Tibial nerve (tissue), 4 donors: ENCODE measurements at regions not wholly inside any gene's neighbourhood (a gene's known extent, or its start where the extent isn't known, plus 50 kb on each side); places are given as distances from the start of the nearest gene placed in this dataset.

ENCODE experiments used
- DNase-seq, 2 donors: peaks; one replicate each; pipeline ENCODE4 v3.0.0-alpha.2; 2019; ENCODE audit warnings: low spot score in 2 of 2
- H3K27ac ChIP-seq, 4 donors: fragments of 200-600 bp; sonication (generic) in 3 of 4; one replicate each; pipeline ENCODE4 v1.5.1; 2017 to 2019; ENCODE audit warnings: mild to moderate bottlenecking in 1 of 4
- H3K27me3 ChIP-seq, 2 donors: fragments of 200-600 bp; sonication (generic) in 1 of 2; one replicate each; pipeline versions ENCODE4 v1.5.1 to v1.6.0; 2017 to 2019
- H3K36me3 ChIP-seq, 3 donors: fragments of 200-600 bp; sonication (generic); one replicate each; pipeline ENCODE4 v1.5.1; 2018 to 2019
- H3K4me1 ChIP-seq, 4 donors: fragments of 200-600 bp; sonication (generic) in 3 of 4; one replicate each; pipeline ENCODE4 v1.5.1; 2017 to 2019
- H3K4me3 ChIP-seq, 4 donors: fragments of 200-600 bp; sonication (generic) in 3 of 4; one replicate each; pipeline ENCODE4 v1.5.1; 2017 to 2019; ENCODE audit warnings: mild to moderate bottlenecking in 1 of 4, moderate library complexity in 1 of 4
- H3K9me3 ChIP-seq, 4 donors: fragments of 200-600 bp; sonication (generic) in 3 of 4; one replicate each; pipeline ENCODE4 v1.5.1; 2017 to 2019
- CTCF ChIP-seq, 5 experiments: fragments of 200-600 bp in 3 of 5; fragments of 450-650 bp in 2 of 5; sonication (generic) in 3 of 5; IDR thresholded peaks; one replicate each; pipeline ENCODE4 v1.5.1; 2016 to 2019; ENCODE audit warnings: antibody characterized with exemption in 5 of 5, mild to moderate bottlenecking in 3 of 5, moderate library complexity in 2 of 5
- EP300 ChIP-seq, 2 donors: sonication (generic); formaldehyde crosslinking; IDR thresholded peaks; one replicate each; pipeline ENCODE4 v1.6.1; 2017; ENCODE audit warnings: antibody characterized with exemption in 2 of 2, mild to moderate bottlenecking in 1 of 2
- POLR2A ChIP-seq, 2 donors: fragments of 450-650 bp; IDR thresholded peaks; one replicate each; pipeline ENCODE4 v1.6.1; 2017; ENCODE audit warnings: antibody characterized with exemption in 2 of 2, mild to moderate bottlenecking in 2 of 2, moderate library complexity in 2 of 2
- WGBS, 2 donors: methylation state at CpG; one replicate each; pipeline ENCODE4 v1.1.5; 2018; 5-methylcytosine and 5-hydroxymethylcytosine counted together

- Histone ChIP-seq H3K36me3 (no peaks in the 10 kb centered on the region), H3K27me3 (no peaks in the 10 kb centered on the region), H3K4me1 (no peaks in the 10 kb centered on the region), H3K4me3 (no peak overlapping the region), H3K27ac (no peak overlapping the region), H3K9me3 (peaks cover 0 to 4% (median 2%) of the 10 kb centered on the region in 4 donors)
- TF ChIP-seq CTCF (IDR thresholded peaks at IDR 0.05) (no peak), POLR2A (IDR thresholded peaks at IDR 0.05) (no peak), EP300 (IDR thresholded peaks at IDR 0.05) (no peak)
- WGBS, 2 donors, result 76 to 80% methylated on average over 5 of the region's 5 CpGs
- no peak for DNase-seq
These were observed 102.0 kb upstream of the TBX20 start for GRCh38 chr7:35355911-35356310.

GRCh38 chr7:35355199-35355598 lies 101.3 kb upstream of the TBX20 start:
- WGBS, 2 donors, result 42 to 52% methylated on average over 2 of the region's 2 CpGs
- no peak for TF ChIP-seq CTCF (IDR thresholded peaks at IDR 0.05)
- TF ChIP-seq POLR2A (IDR thresholded peaks at IDR 0.05), result no peak
- TF ChIP-seq EP300 (IDR thresholded peaks at IDR 0.05), result no peak
- no peaks in the 10 kb centered on the region for H3K4me1 ChIP-seq

GRCh38 chr7:35353481-35353880 lies 99.6 kb upstream of the TBX20 start:
- WGBS, 2 donors, result 32% methylated on average over 6 of the region's 6 CpGs
- H3K36me3 ChIP-seq, result no peaks in the 10 kb centered on the region
- no peak for DNase-seq
- no peaks in the 10 kb centered on the region for H3K4me1 ChIP-seq
- H3K9me3 ChIP-seq, result peaks cover 0 to 4% (median under 1%) of the 10 kb centered on the region in 4 donors
- no peak overlapping the region for H3K4me3 ChIP-seq
- no peak overlapping the region for H3K27ac ChIP-seq
- TF ChIP-seq EP300 (IDR thresholded peaks at IDR 0.05) (no peak), POLR2A (IDR thresholded peaks at IDR 0.05) (no peak), CTCF (IDR thresholded peaks at IDR 0.05) (no peak)
- H3K27me3 ChIP-seq, result no peaks in the 10 kb centered on the region

More at GRCh38 chr7:35355199-35355598, 101.3 kb upstream of the TBX20 start:
- Histone ChIP-seq H3K27me3 (no peaks in the 10 kb centered on the region), H3K4me3 (no peak overlapping the region), H3K27ac (no peak overlapping the region), H3K36me3 (no peaks in the 10 kb centered on the region), H3K9me3 (peaks cover 0 to 4% (median 2%) of the 10 kb centered on the region in 4 donors)
- DNase-seq, result no peak

GRCh38 chr7:35351466-35351865 lies 97.6 kb upstream of the TBX20 start:
- H3K27me3 ChIP-seq, result no peaks in the 10 kb centered on the region
- H3K9me3 ChIP-seq, result no peaks in the 10 kb centered on the region
- H3K4me1 ChIP-seq, result no peaks in the 10 kb centered on the region
- H3K27ac ChIP-seq, result no peak overlapping the region
- H3K36me3 ChIP-seq, result no peaks in the 10 kb centered on the region
- no peak for DNase-seq
- TF ChIP-seq EP300 (IDR thresholded peaks at IDR 0.05) (no peak), POLR2A (IDR thresholded peaks at IDR 0.05) (no peak), CTCF (IDR thresholded peaks at IDR 0.05) (no peak)
- WGBS, 2 donors, result 92 to 93% methylated on average over 4 of the region's 4 CpGs
- no peak overlapping the region for H3K4me3 ChIP-seq

GRCh38 chr7:35348611-35349400 lies 94.9 kb upstream of the TBX20 start:
- H3K9me3 ChIP-seq, result no peaks in the 10 kb centered on the region
- DNase-seq, result no peak
- TF ChIP-seq EP300 (IDR thresholded peaks at IDR 0.05) (no peak), CTCF (IDR thresholded peaks at IDR 0.05) (no peak), POLR2A (IDR thresholded peaks at IDR 0.05) (no peak)
- H3K4me1 ChIP-seq, result no peaks in the 10 kb centered on the region
- no peak overlapping the region for H3K4me3 ChIP-seq
- H3K27ac ChIP-seq, result no peak overlapping the region
- no peaks in the 10 kb centered on the region for H3K36me3 ChIP-seq
- whole genome bisulfite sequencing, 2 donors, result 74 to 75% methylated on average over 10 of the region's 10 CpGs
- H3K27me3 ChIP-seq, result no peaks in the 10 kb centered on the region
